H54 (cell line): ENCODE measurements at regions not wholly inside any gene's neighbourhood (a gene's known extent, or its start where the extent isn't known, plus 50 kb on each side); places are given as distances from the start of the nearest gene placed in this dataset.
"Not testable (repeated sequence)": the region's sequence is repeated elsewhere in the genome, so short reads cannot be mapped to it uniquely, and the experiment has no call there.

Experiments used
- DNase-seq: peaks from one replicate; pipeline ENCODE4 v3.0.0; 2011; ENCODE audit warnings: low spot score, mixed read lengths; ENCODE audit not compliant: insufficient read length
- FAIRE-seq: peaks from 3 replicates; lab custom pipeline; 2011; peaks lifted over from hg19 to GRCh38; lab: Jason Lieb, UNC
- POLR2A ChIP-seq: IDR thresholded peaks from 2 replicates; pipeline ENCODE4 v1.6.1; 2011; ENCODE audit warnings: low read depth, mild to moderate bottlenecking, low read length

DNA sequence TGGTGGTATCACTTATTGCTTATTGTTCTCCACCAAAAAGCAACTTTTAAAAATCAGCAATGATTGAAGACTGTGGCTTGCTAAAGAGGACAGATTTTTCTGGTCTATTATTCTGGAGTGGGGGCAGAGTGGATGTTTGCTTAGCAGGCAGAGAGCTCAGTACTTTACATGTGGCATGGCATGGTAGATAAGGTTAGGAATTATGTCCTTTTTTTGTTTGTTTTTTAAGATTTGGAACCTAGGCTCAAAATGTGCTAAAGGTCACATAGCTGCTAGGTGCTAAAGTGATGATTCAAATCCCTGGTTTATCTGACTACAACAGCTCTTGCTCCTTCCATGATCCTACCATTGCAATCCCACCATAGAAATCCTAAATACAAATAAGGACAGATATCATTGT lies 331.0 kb upstream of the ADAMTS9 start:
- TF ChIP-seq POLR2A, result no peak
- DNase-seq (no peak), FAIRE-seq (no peak)

GRCh38 chr3:65017359-65017758 lies 329.6 kb upstream of the ADAMTS9 start:
- FAIRE-seq (no peak), DNase-seq (no peak)
- TF ChIP-seq POLR2A, result no peak

- no peak for TF ChIP-seq POLR2A
- no peak for DNase-seq
- FAIRE-seq, result no peak
Measured at GRCh38 chr3:65015711-65016110, 327.9 kb upstream of the ADAMTS9 start.

DNA sequence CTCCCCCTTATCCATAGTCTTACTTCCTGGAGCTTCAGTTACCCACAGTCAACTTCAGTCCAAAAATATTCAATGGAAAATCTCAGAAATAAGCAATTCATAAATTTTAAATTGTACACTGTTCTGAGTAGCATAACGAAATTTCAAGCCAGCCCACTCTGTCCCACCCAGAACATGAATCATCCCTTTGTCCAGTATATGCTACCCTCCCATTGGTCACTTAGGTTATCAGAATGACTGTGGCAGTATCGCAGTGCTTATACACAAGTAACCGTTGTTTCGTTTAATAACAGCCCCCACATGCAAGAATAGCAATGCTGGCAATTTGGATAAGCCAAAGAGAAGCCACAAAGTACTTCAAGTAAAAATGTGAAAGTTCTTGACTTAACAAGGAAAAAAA lies 325.3 kb upstream of the ADAMTS9 start:
- TF ChIP-seq POLR2A, result no peak
- DNase-seq (no peak), FAIRE-seq (no peak)

GRCh38 chr3:65006300-65006739 lies 318.5 kb upstream of the ADAMTS9 start:
- no peak for DNase-seq
- FAIRE-seq, result no peak
- no peak for TF ChIP-seq POLR2A

GRCh38 chr3:65005486-65005885 lies 317.7 kb upstream of the ADAMTS9 start:
- FAIRE-seq (no peak), DNase-seq (no peak)
- TF ChIP-seq POLR2A, result no peak

GRCh38 chr3:65004795-65005295 lies 317.0 kb upstream of the ADAMTS9 start:
- DNase-seq (no peak), FAIRE-seq (no peak)
- no peak for TF ChIP-seq POLR2A

DNA sequence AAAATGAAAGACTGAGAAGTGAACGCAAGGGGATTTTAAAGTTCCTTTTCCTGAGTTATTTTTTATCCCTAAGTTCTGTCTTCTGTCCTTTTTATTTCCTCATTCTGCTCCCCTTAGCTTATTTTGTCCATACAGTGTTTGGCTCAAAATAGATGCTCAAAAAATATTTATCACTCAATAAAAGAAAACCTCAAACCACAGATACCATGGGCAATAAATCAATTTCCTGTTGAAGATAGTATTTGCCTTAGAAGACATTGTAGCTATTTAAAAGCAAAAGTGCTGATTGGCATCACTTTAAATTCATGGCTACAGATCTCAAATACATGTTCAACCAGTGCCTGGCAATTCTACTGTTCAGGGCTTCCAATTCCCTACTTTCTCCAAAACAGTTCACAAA lies 316.5 kb upstream of the ADAMTS9 start:
- no peak for TF ChIP-seq POLR2A
- FAIRE-seq, result no peak
- DNase-seq, result no peak

DNA sequence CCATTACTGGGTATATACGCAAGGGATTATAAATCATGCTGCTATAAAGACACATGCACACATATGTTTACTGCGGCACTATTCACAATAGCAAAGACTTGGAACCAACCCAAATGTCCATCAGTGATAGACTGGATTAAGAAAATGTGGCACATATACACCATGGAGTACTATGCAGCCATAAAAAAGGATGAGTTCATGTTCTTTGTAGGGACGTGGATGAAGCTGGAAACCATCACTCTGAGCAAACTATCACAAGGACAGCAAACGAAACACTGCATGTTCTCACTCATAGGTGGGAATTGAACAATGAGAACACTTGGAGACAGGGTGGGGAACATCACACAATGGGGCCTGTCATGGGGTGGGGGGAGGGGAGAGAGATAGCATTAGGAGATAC lies 313.3 kb upstream of the ADAMTS9 start:
- FAIRE-seq, DNase-seq: not testable (repeated sequence)

DNA sequence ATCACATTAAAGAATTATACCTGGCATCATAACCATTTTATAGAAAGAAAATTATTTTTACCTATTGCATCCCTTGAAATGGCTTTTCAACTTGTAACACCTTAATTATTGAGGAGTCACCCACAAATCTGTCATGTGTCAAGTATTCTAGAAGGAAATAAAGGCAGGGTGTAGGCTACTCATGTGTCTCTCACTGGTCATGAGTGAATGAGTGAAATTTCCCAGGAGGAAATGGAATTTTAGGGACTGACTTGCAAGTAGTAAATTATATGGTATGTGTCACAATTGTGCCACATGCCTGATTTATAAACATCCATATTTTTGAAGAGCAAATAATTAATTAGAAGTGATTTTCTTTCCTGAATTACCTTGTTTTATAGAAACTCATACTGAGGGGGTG lies 310.5 kb upstream of the ADAMTS9 start:
- no peak for FAIRE-seq
- TF ChIP-seq POLR2A, result no peak
- DNase-seq, result no peak

GRCh38 chr3:64995857-64996551 lies 308.2 kb upstream of the ADAMTS9 start:
- no peak for FAIRE-seq
- TF ChIP-seq POLR2A, result no peak
- DNase-seq, result no peak

DNA sequence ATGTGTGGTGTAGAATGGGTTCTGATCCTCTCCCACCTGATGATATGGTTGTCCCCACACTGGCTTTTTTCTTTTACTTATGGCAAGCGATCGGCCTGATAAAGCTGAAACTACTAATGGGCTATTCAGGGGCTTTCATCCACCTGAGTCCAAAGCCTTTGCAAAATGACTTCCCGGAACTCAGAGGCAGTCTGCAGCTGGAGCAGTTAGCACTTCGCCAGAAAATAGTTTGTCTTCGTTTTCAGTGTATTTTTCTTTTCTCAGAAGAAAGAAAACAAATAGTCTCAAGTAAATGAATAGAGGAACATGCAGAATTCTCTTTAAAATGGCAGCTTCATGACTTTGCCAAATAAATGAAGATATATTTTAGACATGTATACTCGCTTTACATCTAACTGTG lies 306.0 kb upstream of the ADAMTS9 start:
- FAIRE-seq (no peak), DNase-seq (no peak)
- no peak for TF ChIP-seq POLR2A

DNA sequence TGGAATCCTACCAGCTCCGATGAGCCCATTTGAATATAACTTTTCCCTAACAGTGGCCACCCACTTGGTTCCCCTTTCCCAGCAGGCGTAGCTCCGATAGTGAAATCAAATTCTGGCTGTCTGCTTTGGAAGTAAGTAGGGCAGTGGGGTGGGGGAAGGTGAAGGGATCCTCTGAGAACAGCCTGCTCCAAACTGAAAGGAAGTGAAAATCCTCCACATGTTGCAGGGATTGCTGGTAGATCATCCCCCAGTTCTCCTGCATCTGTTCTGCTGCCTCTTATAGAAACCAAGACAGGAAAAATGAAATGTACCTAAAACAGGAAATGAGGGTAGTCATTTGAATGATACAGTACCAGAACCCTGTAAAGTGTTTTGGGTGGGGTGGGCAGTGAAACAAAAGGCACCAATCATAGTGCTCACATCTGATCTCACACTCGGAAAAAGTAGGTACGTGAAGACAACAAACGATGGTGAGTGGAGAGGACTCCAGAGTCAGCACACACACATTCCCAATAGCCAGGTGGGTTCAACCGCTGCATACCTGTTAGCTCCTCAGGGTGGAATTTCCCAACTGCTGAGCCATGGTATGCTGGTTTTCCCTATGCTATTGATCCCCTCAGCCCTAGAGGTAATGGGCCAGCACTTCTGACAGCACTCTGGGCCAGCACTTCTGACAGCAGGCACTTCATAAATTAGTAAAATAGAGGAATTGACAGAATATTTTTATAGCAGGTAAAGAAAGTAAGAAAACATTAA lies 304.9 kb upstream of the ADAMTS9 start:
- TF ChIP-seq POLR2A, result no peak
- FAIRE-seq, result no peak
- DNase-seq, result no peak

GRCh38 chr3:64988188-64988587 lies 300.4 kb upstream of the ADAMTS9 start:
- DNase-seq, result no peak
- no peak for TF ChIP-seq POLR2A
- no peak for FAIRE-seq

GRCh38 chr3:64987726-64988125 lies 299.9 kb upstream of the ADAMTS9 start:
- no peak for TF ChIP-seq POLR2A
- DNase-seq, result no peak
- FAIRE-seq, result no peak
